ENCODE measurements at regions not wholly inside any gene's neighbourhood (a gene's known extent, or its start where the extent isn't known, plus 50 kb on each side); places are given as distances from the start of the nearest gene placed in this dataset.

DNA sequence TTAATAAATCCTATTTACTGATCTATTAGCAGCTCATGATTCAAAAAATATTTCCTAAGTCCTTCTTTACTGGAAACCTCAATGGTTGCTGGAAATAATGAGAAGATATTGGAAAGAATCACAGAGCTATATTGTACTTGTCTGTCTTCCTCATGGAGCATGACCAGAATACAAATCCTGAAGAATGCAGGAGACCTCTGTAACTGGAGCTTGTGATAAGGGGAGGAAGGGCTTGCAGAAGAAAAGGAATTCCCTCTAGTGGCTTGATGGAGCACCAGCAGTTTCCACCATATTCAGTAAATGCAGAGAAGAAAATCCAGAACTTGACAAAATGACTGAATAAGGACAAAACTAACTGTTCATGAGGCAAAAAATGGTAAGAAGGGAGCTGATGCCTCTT, 1333.1 kb downstream of the EFNB2 start:
- no peak overlapping the region for H3K4me2 ChIP-seq (ENCODE audit: insufficient read depth in 1 of 2, low read depth in 2 of 2, low read length in 2 of 2)
- no peak overlapping the region for H2BK20ac ChIP-seq (ENCODE audit: low read length)
- no peak overlapping the region for H3K4ac ChIP-seq (replicated peaks; ENCODE audit: insufficient read length, low read depth, low read length)
- FAIRE-seq, result peak; percentile 93
- POLR2A ChIA-PET (ENCODE audit: partially characterized antibody), result no interaction called here
- H3K9me3 ChIP-seq (ENCODE audit: insufficient read depth in 2 of 2, low read depth in 1 of 2, low read length in 1 of 2), result no peaks in the 10 kb centered on the region
- no peak overlapping the region for H3K56ac ChIP-seq (replicated peaks; ENCODE audit: insufficient read length, low read depth, low read length)
- no peak overlapping the region for H2BK5ac ChIP-seq (ENCODE audit: low read depth, low read length)
- no peak overlapping the region for H4K91ac ChIP-seq (replicated peaks; ENCODE audit: insufficient read length, low read length)
- H3K23me2 ChIP-seq (ENCODE audit: low read depth, low read length), result no peaks in the 10 kb centered on the region
- H3K79me2 ChIP-seq (ENCODE audit: control insufficient read depth in 1 of 2, insufficient read depth in 2 of 2, low read length in 2 of 2), result no peaks in the 10 kb centered on the region
- H4K5ac ChIP-seq (ENCODE audit: insufficient read length, low read depth, low read length), result no peak overlapping the region
- no peak overlapping the region for H3K14ac ChIP-seq (ENCODE audit: insufficient read length)
- DNase-seq (ENCODE audit: low read depth in 1 of 2, low spot score in 2 of 2), result no peak
- no peak overlapping the region for H2AFZ ChIP-seq (ENCODE audit: low read length)
- no peak overlapping the region for H2BK120ac ChIP-seq (replicated peaks; ENCODE audit: low read depth, low read length)
- H3K4me3 ChIP-seq (ENCODE audit: extremely low read depth in 1 of 4, insufficient read depth in 2 of 4, low read depth in 3 of 4, low read length in 4 of 4), result no peak overlapping the region
- no peak overlapping the region for H3K18ac ChIP-seq (ENCODE audit: extremely low read depth, low read length)
- H4K8ac ChIP-seq (ENCODE audit: extremely low read depth, insufficient read depth, low read length), result no peak overlapping the region
- no peaks in the 10 kb centered on the region for H3K27me3 ChIP-seq (replicated peaks in 1 of 4; ENCODE audit: control insufficient read depth in 3 of 4, extremely low read depth in 1 of 4, insufficient read depth in 3 of 4, low read length in 3 of 4)
- no peak overlapping the region for H2BK15ac ChIP-seq (ENCODE audit: low read length)
- no peak overlapping the region for H2AK5ac ChIP-seq (ENCODE audit: low read depth, low read length)
- no peak overlapping the region for H3K27ac ChIP-seq (ENCODE audit: low read depth, low read length)
- no peak overlapping the region for H2BK12ac ChIP-seq (ENCODE audit: low read depth, low read length)
- no peaks in the 10 kb centered on the region for H4K20me1 ChIP-seq (replicated peaks in 1 of 2; ENCODE audit: control insufficient read depth in 1 of 2, insufficient read depth in 2 of 2, low read length in 2 of 2)
- CTCF ChIA-PET (ENCODE audit: partially characterized antibody), result interaction anchor here (0.6 to 2.3 kb wide), 21 partner anchors 9 to 1911 kb away, joined by 3 to 7 read pairs (median 3); no protein-coding TSS in a partner anchor
- no peak overlapping the region for H3K9ac ChIP-seq (replicated peaks in 1 of 4; ENCODE audit: extremely low read depth in 1 of 4, low read depth in 3 of 4, low read length in 3 of 4)
- no peaks in the 10 kb centered on the region for H3K4me1 ChIP-seq (replicated peaks in 1 of 4; ENCODE audit: control insufficient read depth in 3 of 4, insufficient read depth in 4 of 4, low read length in 3 of 4)
- H3K79me1 ChIP-seq (ENCODE audit: low read depth, low read length), result no peaks in the 10 kb centered on the region
- no peak overlapping the region for H3K23ac ChIP-seq (ENCODE audit: insufficient read length)
- H3K36me3 ChIP-seq (ENCODE audit: control insufficient read depth in 2 of 4, insufficient read depth in 4 of 4, low read length in 3 of 4), result no peaks in the 10 kb centered on the region
- TF ChIP-seq KDM1A (IDR thresholded peaks at IDR 0.05; ENCODE audit: borderline replicate concordance, low read length) (no peak), TBP (IDR thresholded peaks at IDR 0.05; ENCODE audit: low read depth, low read length) (no peak), GABPA (IDR thresholded peaks at IDR 0.05; ENCODE audit: borderline replicate concordance, insufficient read depth, low read length) (no peak), MAFK (IDR thresholded peaks at IDR 0.05; ENCODE audit: low read depth, low read length) (no peak), KDM4A (IDR thresholded peaks at IDR 0.05; ENCODE audit: low read depth, low read length, severe bottlenecking) (no peak), NANOG (IDR thresholded peaks at IDR 0.05; ENCODE audit: insufficient read depth, low read depth, low read length, poor library complexity, severe bottlenecking) (no peak), KDM5A (IDR thresholded peaks at IDR 0.05; ENCODE audit: low read length) (no peak), JUN (IDR thresholded peaks at IDR 0.05; ENCODE audit: low read depth, low read length) (no peak), SUZ12 (IDR thresholded peaks at IDR 0.05; ENCODE audit: low read length) (no peak), TEAD4 (IDR thresholded peaks at IDR 0.05; ENCODE audit: low read depth, low read length) (0 out of 2 replicates have a peak, but pooled peaks have one; percentile 19), YY1 (IDR thresholded peaks at IDR 0.05; ENCODE audit: low read depth, low read length) (0 out of 2 replicates have a peak, but pooled peaks have one; percentile 18), ZNF274 (IDR thresholded peaks at IDR 0.05; ENCODE audit: borderline replicate concordance, extremely low read depth, low read length) (no peak), HDAC6 (IDR thresholded peaks at IDR 0.05; ENCODE audit: low read depth, low read length) (no peak), BACH1 (IDR thresholded peaks at IDR 0.05; ENCODE audit: low read length) (no peak), POLR2AphosphoS5 (IDR thresholded peaks at IDR 0.05; ENCODE audit: low read depth, low read length) (no peak), SP2 (IDR thresholded peaks at IDR 0.05; ENCODE audit: low read length) (no peak), SP4 (IDR thresholded peaks at IDR 0.05; ENCODE audit: low read length) (no peak), SP1 (IDR thresholded peaks at IDR 0.05; ENCODE audit: low read depth, low read length) (no peak)
